Activated CD4-positive, alpha-beta T cell treated with anti-CD3 and anti-CD28 coated beads, Interleukin-2, amount 10 ng/mL, durations not matched to agents 7 days and 5 days (primary cell): ENCODE measurements at regions not wholly inside any gene's neighbourhood (a gene's known extent, or its start where the extent isn't known, plus 50 kb on each side); places are given as distances from the start of the nearest gene placed in this dataset.
"Not testable (repeated sequence)": the region's sequence is repeated elsewhere in the genome, so short reads cannot be mapped to it uniquely, and the experiment has no call there.

Experiments used
- CTCF ChIA-PET: fragments of 350-600 bp; sonication (Branson Sonifier 250); formaldehyde crosslinking; loops from one replicate; lab custom pipeline; 2021; ENCODE audit warnings: antibody characterized with exemption; lab: Charles Lee
- POLR2A ChIA-PET: fragments of 350-600 bp; sonication (Branson Sonifier 250); formaldehyde crosslinking; loops from one replicate; lab custom pipeline; 2021; ENCODE audit warnings: antibody characterized with exemption; lab: Charles Lee
- DNase-seq: peaks from one replicate; pipeline ENCODE4 v3.0.0-alpha.2; 2020
- H3K27ac Mint-ChIP-seq: one replicate; pipeline ENCODE4 v1.8.0; 2021; ENCODE audit warnings: mild to moderate bottlenecking, moderate library complexity, mixed read lengths
- H3K27me3 Mint-ChIP-seq: one replicate; pipeline ENCODE4 v1.8.0; 2021; ENCODE audit warnings: mixed read lengths
- H3K36me3 Mint-ChIP-seq: one replicate; pipeline ENCODE4 v1.8.0; 2021; ENCODE audit warnings: low read depth, mixed read lengths
- H3K4me1 Mint-ChIP-seq: one replicate; pipeline ENCODE4 v1.8.0; 2021; ENCODE audit warnings: mixed read lengths
- H3K4me3 Mint-ChIP-seq: one replicate; pipeline ENCODE4 v1.8.0; 2021; ENCODE audit warnings: mild to moderate bottlenecking, moderate library complexity, mixed read lengths
- H3K9me3 Mint-ChIP-seq: one replicate; pipeline ENCODE4 v1.8.0; 2021; ENCODE audit warnings: mixed read lengths

DNA sequence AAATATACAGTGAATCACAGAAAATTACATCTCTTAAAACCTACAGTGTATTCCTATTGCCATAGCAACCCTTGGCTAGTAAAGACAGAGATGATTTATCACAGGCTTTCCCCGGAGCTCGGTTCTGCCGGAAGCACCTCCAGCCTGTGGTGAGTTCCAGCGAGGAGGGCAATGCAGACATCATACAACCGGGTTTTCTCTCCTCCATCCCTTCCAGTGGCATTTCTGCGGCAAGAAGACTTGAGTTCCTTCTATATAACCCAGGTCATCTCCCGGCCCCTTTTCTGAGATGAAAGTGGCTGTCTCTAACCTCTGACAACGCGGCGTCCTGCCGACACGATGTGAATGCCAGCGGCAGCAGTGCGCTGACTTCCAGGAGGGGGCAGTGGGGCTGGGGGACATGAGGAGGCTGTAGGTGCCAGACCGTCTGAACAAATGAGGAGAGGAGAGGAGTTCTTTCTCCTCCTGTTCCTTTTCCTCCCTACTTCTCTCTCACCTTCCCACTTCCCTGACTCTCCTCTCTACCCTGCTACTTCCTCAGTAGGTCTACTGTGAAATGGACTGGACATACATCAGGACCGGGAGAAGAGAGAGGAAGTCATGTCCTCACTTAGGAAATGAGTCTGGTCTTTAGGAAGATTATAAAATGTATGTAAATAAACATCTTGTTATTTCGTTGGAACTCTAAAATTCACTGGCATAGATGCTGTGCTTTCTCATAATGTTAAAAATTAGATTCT is 68.6 kb upstream of the MAX start:
- H3K4me3 Mint-ChIP-seq = peak overlapping the region; percentile 67
- ChIA-PET POLR2A (interaction anchor here (1.0 kb wide), 1 partner anchor 39 kb away, joined by 3 read pairs; no protein-coding TSS in a partner anchor), CTCF (interaction anchor here (0.8 to 1.2 kb wide), 4 partner anchors 9 to 14 kb away, joined by 3 to 5 read pairs (median 4); no protein-coding TSS in a partner anchor)
- peak overlapping the region; percentile 54 for H3K27ac Mint-ChIP-seq
- peaks cover 8% of the 10 kb centered on the region for H3K27me3 Mint-ChIP-seq
- peaks cover 19% of the 10 kb centered on the region for H3K4me1 Mint-ChIP-seq
- DNase-seq = peak; percentile 60
- H3K36me3 Mint-ChIP-seq = no peaks in the 10 kb centered on the region
- H3K9me3 Mint-ChIP-seq = no peaks in the 10 kb centered on the region

DNA sequence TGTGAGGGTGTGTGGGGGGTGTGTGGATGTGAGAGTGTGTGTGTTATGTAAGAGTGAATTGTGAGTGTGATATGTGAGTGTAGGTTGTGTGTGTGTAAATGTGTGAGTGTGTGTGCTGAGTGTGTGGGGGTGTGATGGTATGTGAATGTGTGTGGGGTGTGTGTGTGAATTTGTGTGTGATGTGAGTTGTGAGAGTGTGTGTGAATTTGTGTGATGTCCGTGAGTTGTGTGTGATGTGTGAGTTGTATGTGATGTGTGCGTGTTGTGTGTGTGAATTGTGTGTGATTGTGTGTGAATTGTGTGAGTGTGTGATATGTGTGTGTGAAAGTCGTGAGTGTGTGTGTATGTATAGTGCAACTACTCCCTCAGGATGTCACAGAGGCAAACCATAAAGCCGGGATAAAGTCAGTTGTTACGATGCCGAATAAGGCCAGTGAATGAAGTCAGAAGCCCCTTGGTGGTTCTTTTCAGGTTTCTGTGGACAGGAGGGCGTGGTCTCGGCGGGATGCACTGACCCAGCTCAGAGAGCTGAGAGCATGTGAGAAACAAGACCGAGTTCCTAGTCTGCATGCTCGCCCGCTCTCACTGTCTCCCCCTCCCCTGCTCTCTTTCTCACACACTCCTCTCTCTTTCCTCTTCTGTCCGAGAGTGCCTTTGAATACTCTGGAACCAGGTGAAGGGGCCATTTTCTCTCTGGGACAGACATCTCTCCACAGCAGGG is 71.8 kb upstream of the MAX start:
- DNase-seq = no peak
- ChIA-PET CTCF (no interaction called here), POLR2A (interaction anchor here (0.6 kb wide), 1 partner anchor 14 kb away, joined by 3 read pairs; no protein-coding TSS in a partner anchor)
- Mint-ChIP-seq H3K27ac (no peak overlapping the region), H3K4me3 (no peak overlapping the region), H3K4me1 (peaks cover 12% of the 10 kb centered on the region), H3K36me3 (no peaks in the 10 kb centered on the region), H3K9me3 (no peaks in the 10 kb centered on the region), H3K27me3 (peaks cover 8% of the 10 kb centered on the region)

GRCh38 chr14:65174783-65175182 is 72.5 kb upstream of the MAX start:
- Mint-ChIP-seq H3K4me3 (no peak overlapping the region), H3K27ac (no peak overlapping the region), H3K36me3 (no peaks in the 10 kb centered on the region), H3K9me3 (no peaks in the 10 kb centered on the region), H3K4me1 (peaks cover 13% of the 10 kb centered on the region), H3K27me3 (peaks cover 8% of the 10 kb centered on the region)
- DNase-seq = no peak
- ChIA-PET POLR2A (interaction anchor here (0.6 kb wide), 1 partner anchor 14 kb away, joined by 3 read pairs; no protein-coding TSS in a partner anchor), CTCF (interaction anchor here (0.7 to 1.1 kb wide), 2 partner anchors 16 kb away, joined by 3 to 5 read pairs; no protein-coding TSS in a partner anchor)

DNA sequence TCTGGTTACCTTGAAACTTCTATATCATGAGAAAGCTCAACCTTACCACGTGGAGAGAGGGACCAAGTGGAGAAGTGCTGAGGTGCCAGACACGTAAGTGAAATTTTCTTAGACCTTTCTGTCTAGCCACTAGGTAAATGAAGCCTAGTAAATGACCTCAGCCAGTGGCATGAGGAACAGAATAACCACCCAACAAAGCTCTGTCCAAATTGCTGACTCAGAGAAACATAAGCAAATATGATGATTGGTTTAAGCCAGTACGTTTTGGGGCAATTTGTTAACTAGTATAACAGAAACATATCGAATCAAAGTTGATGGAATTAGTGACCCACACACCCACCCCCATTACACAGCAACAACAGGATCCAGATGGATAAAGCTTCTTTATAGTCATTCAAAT is 75.2 kb upstream of the MAX start:
- POLR2A ChIA-PET = no interaction called here
- Mint-ChIP-seq H3K36me3 (peaks cover 8% of the 10 kb centered on the region), H3K4me1 (peaks cover 11% of the 10 kb centered on the region), H3K4me3 (no peak overlapping the region), H3K27me3 (peaks cover 5% of the 10 kb centered on the region), H3K9me3 (peaks cover 10% of the 10 kb centered on the region), H3K27ac (no peak overlapping the region)
- CTCF ChIA-PET = interaction anchor here (0.5 to 1.1 kb wide), 4 partner anchors 14 to 396 kb away, joined by 3 to 4 read pairs (median 3); no protein-coding TSS in a partner anchor
- no peak for DNase-seq

DNA sequence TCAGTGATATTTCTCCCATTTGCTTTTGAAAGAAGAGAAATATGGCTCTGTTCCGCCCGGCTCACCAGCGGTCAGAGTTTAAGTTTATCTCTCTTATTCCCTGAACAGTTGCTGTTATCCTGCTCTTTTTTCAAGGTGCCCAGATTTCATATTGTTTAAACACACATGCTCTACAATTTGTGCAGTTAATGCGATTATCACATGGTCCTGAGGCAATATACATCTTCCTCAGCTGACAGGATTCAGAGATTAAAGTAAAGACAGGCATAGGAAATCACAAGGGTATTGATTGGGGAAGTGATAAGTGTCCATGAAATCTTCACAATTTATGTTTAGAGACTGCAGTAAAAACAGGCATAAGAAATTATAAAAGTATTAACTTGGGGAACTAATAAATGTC is 76.9 kb upstream of the MAX start:
- H3K36me3 Mint-ChIP-seq, POLR2A ChIA-PET, H3K27ac Mint-ChIP-seq, H3K27me3 Mint-ChIP-seq, DNase-seq, CTCF ChIA-PET, H3K4me3 Mint-ChIP-seq: not testable (repeated sequence)
- H3K4me1 Mint-ChIP-seq = peaks cover 11% of the 10 kb centered on the region
- H3K9me3 Mint-ChIP-seq = peaks cover 17% of the 10 kb centered on the region

DNA sequence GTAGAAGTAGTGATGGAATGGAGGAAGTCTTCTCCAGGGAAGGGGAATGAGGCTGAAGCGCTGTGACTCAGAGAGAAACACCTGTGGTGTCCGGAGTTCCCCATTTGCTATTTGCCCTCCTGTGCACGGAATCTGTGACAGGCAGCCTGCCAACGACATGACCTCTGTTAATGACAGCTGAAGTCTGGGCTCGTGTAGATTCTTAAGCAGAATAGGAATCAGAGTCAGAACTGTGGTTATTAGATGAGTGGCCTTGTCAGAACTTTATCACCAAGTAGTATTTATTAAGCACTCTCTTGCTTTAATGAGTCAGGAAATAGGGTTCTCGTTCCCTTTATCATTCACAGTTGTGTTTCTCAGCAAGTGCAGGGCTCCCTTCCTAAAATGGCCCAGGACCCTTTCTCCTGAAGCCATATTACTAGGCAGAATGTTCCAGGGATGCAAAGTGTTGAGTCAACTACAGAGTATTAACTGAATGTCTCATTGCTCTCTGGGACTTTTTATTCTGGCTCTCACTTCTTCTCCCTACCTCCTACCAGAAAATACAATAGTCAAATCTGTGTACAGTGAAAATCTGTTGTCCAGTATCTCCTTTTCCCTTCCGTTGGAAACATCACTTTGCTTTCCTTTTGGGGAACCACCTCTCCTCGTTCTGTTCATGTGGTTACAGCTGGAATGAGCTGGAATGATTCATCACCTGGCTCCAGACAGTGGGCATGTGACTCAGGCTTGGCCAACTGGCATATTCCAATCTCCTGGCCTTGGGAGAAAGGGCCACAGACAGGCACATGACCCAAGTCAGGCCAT is 77.8 kb upstream of the MAX start:
- no peak for DNase-seq
- CTCF ChIA-PET = interaction anchor here (0.6 kb wide), 1 partner anchor 16 kb away, joined by 3 read pairs; no protein-coding TSS in a partner anchor
- peak overlapping the region; percentile 3 for H3K27ac Mint-ChIP-seq

GRCh38 chr14:65180725-65181025 is 78.4 kb upstream of the MAX start:
- no peak for DNase-seq
- Mint-ChIP-seq H3K9me3 (peaks cover 17% of the 10 kb centered on the region), H3K27me3 (no peaks in the 10 kb centered on the region), H3K4me3 (no peak overlapping the region), H3K27ac (no peak overlapping the region), H3K36me3 (peaks cover 9% of the 10 kb centered on the region), H3K4me1 (peaks cover 11% of the 10 kb centered on the region)
- ChIA-PET POLR2A (interaction anchor here (0.6 kb wide), 1 partner anchor 381 kb away, joined by 4 read pairs; no protein-coding TSS in a partner anchor), CTCF (interaction anchor here (0.6 to 1.2 kb wide), 3 partner anchors 9 to 17 kb away, joined by 3 to 6 read pairs (median 5); no protein-coding TSS in a partner anchor)

More for the DNA sequence above, 77.8 kb upstream of the MAX start:
- POLR2A ChIA-PET = interaction anchor here (0.6 kb wide), 1 partner anchor 381 kb away, joined by 4 read pairs; no protein-coding TSS in a partner anchor
- H3K4me1 Mint-ChIP-seq = peaks cover 11% of the 10 kb centered on the region
- peaks cover 9% of the 10 kb centered on the region for H3K36me3 Mint-ChIP-seq
- H3K27me3 Mint-ChIP-seq = no peaks in the 10 kb centered on the region
- H3K9me3 Mint-ChIP-seq = peaks cover 17% of the 10 kb centered on the region
- H3K4me3 Mint-ChIP-seq = no peak overlapping the region

DNA sequence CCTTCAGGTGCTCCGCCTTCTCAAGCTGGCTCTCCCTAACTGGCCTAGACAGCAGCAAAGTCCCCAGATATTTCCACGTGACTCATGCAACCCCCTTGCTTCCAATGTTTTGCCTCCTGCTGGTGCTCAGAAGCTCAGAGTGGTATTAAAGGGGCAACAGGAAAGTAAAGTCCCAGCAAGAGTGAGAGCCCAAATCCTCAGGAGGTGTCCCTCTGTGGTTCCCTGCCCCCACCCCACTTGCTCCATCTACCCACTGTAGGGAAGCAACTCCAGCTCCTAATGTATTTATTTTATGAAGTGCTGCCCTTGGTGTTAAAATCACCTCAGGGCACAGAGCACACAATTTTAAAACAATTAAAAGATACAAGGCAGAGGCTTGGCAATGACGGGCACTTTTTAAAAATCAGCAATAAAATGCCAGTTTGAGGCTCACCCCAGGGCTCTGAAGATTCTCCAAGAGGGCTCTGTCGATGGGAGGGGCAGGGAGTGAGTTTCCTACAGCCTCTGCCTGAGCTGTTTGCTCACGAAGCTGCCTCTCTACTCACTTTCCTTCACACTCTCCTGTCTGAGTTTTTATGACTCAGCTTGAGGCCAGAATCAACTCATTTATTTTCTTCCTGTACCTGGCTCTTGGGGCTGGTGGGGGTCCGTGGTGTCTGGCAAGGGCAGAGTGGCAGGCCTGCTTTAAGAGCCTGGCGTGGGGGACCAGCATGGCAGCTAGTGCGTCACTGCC is 81.9 kb upstream of the MAX start:
- Mint-ChIP-seq H3K9me3 (peaks cover 17% of the 10 kb centered on the region), H3K27me3 (peaks cover 1% of the 10 kb centered on the region), H3K4me3 (no peak overlapping the region), H3K4me1 (peaks cover 11% of the 10 kb centered on the region), H3K27ac (no peak overlapping the region), H3K36me3 (peaks cover 9% of the 10 kb centered on the region)
- ChIA-PET CTCF (interaction anchor here (0.7 to 3.8 kb wide), 8 partner anchors 11 to 640 kb away, joined by 3 to 13 read pairs (median 4); no protein-coding TSS in a partner anchor), POLR2A (no interaction called here)
- no peak for DNase-seq

- H3K36me3 Mint-ChIP-seq = peaks cover 9% of the 10 kb centered on the region
- CTCF ChIA-PET = interaction anchor here (0.5 to 3.8 kb wide), 7 partner anchors 9 to 638 kb away, joined by 3 to 10 read pairs (median 3); no protein-coding TSS in a partner anchor
Measured at GRCh38 chr14:65185829-65186228, 83.5 kb upstream of the MAX start.

GRCh38 chr14:65186951-65187350 is 84.6 kb upstream of the MAX start:
- CTCF ChIA-PET = interaction anchor here (1.3 kb wide), 1 partner anchor 13 kb away, joined by 4 read pairs; no protein-coding TSS in a partner anchor
- H3K27me3 Mint-ChIP-seq = peaks cover 2% of the 10 kb centered on the region
- DNase-seq = no peak
- POLR2A ChIA-PET = no interaction called here
- no peak overlapping the region for H3K4me3 Mint-ChIP-seq
- H3K36me3 Mint-ChIP-seq = peaks cover 3% of the 10 kb centered on the region
- peaks cover 10% of the 10 kb centered on the region for H3K9me3 Mint-ChIP-seq
- no peak overlapping the region for H3K27ac Mint-ChIP-seq
- H3K4me1 Mint-ChIP-seq = no peaks in the 10 kb centered on the region

More at GRCh38 chr14:65185829-65186228, 83.5 kb upstream of the MAX start:
- Mint-ChIP-seq H3K27ac (no peak overlapping the region), H3K4me3 (no peak overlapping the region), H3K4me1 (no peaks in the 10 kb centered on the region), H3K27me3 (peaks cover 2% of the 10 kb centered on the region), H3K9me3 (peaks cover 17% of the 10 kb centered on the region)
- no peak for DNase-seq
- POLR2A ChIA-PET = no interaction called here

DNA sequence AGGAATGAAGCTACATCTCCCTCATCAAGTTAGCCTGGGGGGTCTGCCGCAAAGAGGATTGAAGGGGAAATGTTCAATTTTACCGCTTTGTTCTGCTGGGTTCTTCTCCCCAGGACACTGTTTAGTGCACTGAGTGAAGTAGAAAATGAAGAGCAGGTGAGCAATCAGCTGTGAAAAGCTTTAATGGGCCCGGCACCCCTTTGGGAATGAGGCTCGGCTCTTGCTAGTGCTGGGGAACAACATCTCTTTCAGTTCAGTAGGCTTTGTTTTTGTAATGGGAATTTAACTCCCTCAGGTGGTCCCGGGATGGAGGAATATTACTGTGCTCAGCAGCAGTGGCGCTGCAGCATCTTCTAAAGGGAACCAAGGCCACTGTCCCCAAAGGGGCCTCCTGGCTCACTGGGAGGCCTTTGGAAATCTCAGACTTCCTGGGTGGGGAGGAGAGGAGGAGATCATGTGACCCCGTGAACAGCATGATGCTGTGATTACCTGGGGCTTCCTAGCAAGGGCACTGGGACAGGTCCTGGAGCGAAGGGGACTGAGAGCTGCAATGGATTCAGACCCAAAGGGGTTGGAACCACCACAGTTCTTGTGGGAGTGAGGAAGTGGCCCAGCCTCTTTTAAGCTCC is 85.2 kb upstream of the MAX start:
- H3K9me3 Mint-ChIP-seq = peaks cover 7% of the 10 kb centered on the region
- DNase-seq = no peak
- ChIA-PET CTCF (interaction anchor here (1.0 to 1.1 kb wide), 2 partner anchors 122 to 175 kb away, joined by 3 read pairs; no protein-coding TSS in a partner anchor), POLR2A (no interaction called here)
- no peak overlapping the region for H3K27ac Mint-ChIP-seq
- H3K4me3 Mint-ChIP-seq = no peak overlapping the region
- H3K4me1 Mint-ChIP-seq = no peaks in the 10 kb centered on the region
- H3K27me3 Mint-ChIP-seq = peaks cover 2% of the 10 kb centered on the region
- peaks cover 2% of the 10 kb centered on the region for H3K36me3 Mint-ChIP-seq
